ENCODE measurements at regions not wholly inside any gene's neighbourhood (a gene's known extent, or its start where the extent isn't known, plus 50 kb on each side); places are given as distances from the start of the nearest gene placed in this dataset.

DNA sequence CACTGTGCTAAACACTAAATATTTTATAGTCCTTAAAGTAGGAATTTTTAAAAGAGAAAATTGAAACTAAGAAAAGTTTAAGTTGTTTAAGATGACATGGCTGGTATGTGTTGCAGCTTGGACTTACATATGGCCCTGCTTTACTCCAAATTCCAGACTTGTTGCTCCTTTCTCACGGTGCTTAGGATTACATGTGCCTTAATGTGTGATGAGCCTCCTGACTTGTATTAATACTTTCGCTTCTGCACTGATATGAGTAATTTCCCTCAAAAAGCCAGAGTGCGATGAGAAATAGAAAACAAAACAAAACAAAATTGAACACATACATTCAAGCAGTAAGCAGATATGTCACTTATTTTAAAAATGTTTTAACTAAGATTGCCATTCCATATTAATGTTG, 250.2 kb downstream of the VGLL3 start:
- Mint-ChIP-seq H3K27ac (no peak overlapping the region), H3K4me3 (no peak overlapping the region)
- DNase-seq = no peak

GRCh38 chr3:86739244-86739643, 251.7 kb downstream of the VGLL3 start:
- Mint-ChIP-seq H3K4me3 (no peak overlapping the region), H3K27me3 (no peaks in the 10 kb centered on the region), H3K36me3 (no peaks in the 10 kb centered on the region), H3K27ac (no peak overlapping the region), H3K9me3 (peaks cover 0 to 7% (median 0%) of the 10 kb centered on the region in 9 donors), H3K4me1 (no peaks in the 10 kb centered on the region)
- POLR2A ChIA-PET = no interaction called here
- DNase-seq (no peak), ATAC-seq (no peak)

More for the DNA sequence above, 250.2 kb downstream of the VGLL3 start:
- POLR2A ChIA-PET = no interaction called here
- no peak for ATAC-seq
- Mint-ChIP-seq H3K4me1 (no peaks in the 10 kb centered on the region), H3K36me3 (no peaks in the 10 kb centered on the region), H3K27me3 (no peaks in the 10 kb centered on the region), H3K9me3 (peaks cover 0 to 11% (median 0%) of the 10 kb centered on the region in 9 donors)

DNA sequence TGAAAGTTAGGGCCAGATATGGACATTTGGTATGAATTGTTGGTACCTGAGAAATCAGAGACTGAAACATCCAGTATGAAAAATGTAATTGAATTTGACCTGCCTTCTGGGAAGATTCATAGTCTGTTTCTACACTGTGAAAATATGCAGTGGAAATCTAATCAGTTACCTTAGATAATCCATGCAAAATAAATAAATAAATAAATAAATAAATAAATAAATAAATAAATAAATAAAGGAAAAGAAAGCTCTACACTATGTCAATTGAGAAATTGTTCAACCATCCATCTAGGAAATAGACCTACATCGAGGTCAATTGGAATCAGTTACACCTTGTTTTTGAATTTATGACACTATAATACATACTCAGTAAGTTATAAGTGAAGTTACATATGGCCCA, 252.3 kb downstream of the VGLL3 start:
- H3K36me3 Mint-ChIP-seq = no peaks in the 10 kb centered on the region
- H3K27me3 Mint-ChIP-seq = no peaks in the 10 kb centered on the region
- ATAC-seq (no peak), DNase-seq (no peak)
- H3K4me3 Mint-ChIP-seq = no peak overlapping the region
- H3K27ac Mint-ChIP-seq = no peak overlapping the region
- POLR2A ChIA-PET = no interaction called here
- H3K9me3 Mint-ChIP-seq = peaks cover 0 to 8% (median 0%) of the 10 kb centered on the region in 9 donors
- no peaks in the 10 kb centered on the region for H3K4me1 Mint-ChIP-seq

DNA sequence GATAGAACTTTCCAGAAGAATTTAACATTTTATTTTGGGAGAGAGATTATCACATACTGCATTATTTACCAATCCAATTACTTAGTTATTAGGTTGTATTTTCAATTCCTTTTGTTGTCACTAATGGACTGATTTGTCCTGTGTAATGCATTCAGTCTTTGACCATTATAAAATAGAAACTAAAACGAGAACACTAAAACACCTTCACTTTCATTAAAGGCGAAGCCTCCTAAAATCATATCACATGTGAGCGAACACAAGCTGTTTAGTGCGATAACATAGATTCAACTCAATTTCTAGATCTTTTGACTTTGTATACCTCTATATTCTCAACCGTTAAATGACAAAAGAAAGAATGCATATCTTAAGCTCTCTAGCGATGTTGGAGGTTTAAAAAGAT, 253.4 kb downstream of the VGLL3 start:
- Mint-ChIP-seq H3K4me3 (no peak overlapping the region), H3K27ac (no peak overlapping the region), H3K4me1 (no peaks in the 10 kb centered on the region), H3K9me3 (peaks cover 0 to 10% (median 0%) of the 10 kb centered on the region in 9 donors), H3K36me3 (no peaks in the 10 kb centered on the region), H3K27me3 (no peaks in the 10 kb centered on the region)
- DNase-seq (no peak), ATAC-seq (no peak)
- POLR2A ChIA-PET = no interaction called here

DNA sequence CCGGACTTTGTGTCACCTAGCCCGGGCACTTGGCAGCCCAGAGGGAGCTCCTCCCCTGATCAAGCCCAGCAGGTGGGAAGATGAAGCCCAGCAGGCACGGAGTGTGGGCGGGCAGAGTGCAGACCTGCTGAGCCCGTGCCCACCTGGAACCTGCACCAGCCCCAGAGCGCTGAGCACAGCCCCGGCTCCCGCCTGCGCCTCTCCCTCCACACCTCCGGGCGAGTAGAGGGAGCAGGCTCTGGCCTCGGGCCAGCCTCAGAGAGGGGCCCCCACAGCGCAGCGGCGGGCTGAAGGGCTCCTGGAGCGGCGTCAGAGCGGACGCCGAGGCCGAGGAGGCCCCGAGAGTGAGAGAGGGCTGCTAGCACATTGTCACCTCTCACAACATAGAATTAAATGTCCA, 257.7 kb downstream of the VGLL3 start:
- Mint-ChIP-seq H3K9me3 (peaks cover 0 to 9% (median 6%) of the 10 kb centered on the region in 9 donors), H3K27ac (no peak overlapping the region), H3K4me1 (no peaks in the 10 kb centered on the region), H3K4me3 (no peak overlapping the region), H3K27me3 (no peaks in the 10 kb centered on the region), H3K36me3 (no peaks in the 10 kb centered on the region)
- POLR2A ChIA-PET = no interaction called here
- ATAC-seq (no peak), DNase-seq (no peak)

- Mint-ChIP-seq H3K27me3 (no peaks in the 10 kb centered on the region), H3K4me3 (no peak overlapping the region), H3K9me3 (peaks cover 0 to 13% (median 6%) of the 10 kb centered on the region in 9 donors), H3K4me1 (no peaks in the 10 kb centered on the region), H3K36me3 (no peaks in the 10 kb centered on the region), H3K27ac (no peak overlapping the region)
- ATAC-seq (no peak), DNase-seq (no peak)
- POLR2A ChIA-PET = no interaction called here
Measured at GRCh38 chr3:86731501-86731901, 259.4 kb downstream of the VGLL3 start.

- Mint-ChIP-seq H3K36me3 (no peaks in the 10 kb centered on the region), H3K27ac (no peak overlapping the region), H3K9me3 (peaks cover 0 to 18% (median 1%) of the 10 kb centered on the region in 9 donors), H3K4me3 (no peak overlapping the region), H3K4me1 (no peaks in the 10 kb centered on the region), H3K27me3 (no peaks in the 10 kb centered on the region)
- POLR2A ChIA-PET = no interaction called here
- ATAC-seq (no peak), DNase-seq (no peak)
Measured at GRCh38 chr3:86723433-86723832, 267.5 kb downstream of the VGLL3 start.

DNA sequence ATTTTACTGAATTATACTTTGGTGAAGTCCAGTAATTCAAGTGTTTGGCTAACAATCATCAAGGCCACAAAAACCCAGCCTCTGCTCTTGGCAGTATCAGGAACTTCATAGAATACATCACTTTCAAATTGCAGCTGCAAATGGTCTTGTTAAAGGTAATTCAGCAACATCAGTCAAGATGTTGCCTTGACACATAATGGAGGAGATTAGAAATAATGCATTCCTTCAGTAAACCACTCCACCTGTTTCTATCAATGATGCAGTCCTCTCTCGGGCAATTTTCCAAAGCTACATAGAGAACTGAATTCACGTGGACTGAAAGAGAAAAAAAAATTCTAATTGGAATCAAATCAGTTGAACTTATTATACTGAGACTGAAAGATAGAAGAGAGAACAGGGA, 279.3 kb downstream of the VGLL3 start:
- POLR2A ChIA-PET = no interaction called here
- H3K4me1 Mint-ChIP-seq = no peaks in the 10 kb centered on the region
- DNase-seq (no peak), ATAC-seq (no peak)
- H3K9me3 Mint-ChIP-seq = peaks cover 0 to 20% (median 6%) of the 10 kb centered on the region in 9 donors
- no peak overlapping the region for H3K4me3 Mint-ChIP-seq
- H3K27ac Mint-ChIP-seq = no peak overlapping the region
- H3K27me3 Mint-ChIP-seq = no peaks in the 10 kb centered on the region
- no peaks in the 10 kb centered on the region for H3K36me3 Mint-ChIP-seq

DNA sequence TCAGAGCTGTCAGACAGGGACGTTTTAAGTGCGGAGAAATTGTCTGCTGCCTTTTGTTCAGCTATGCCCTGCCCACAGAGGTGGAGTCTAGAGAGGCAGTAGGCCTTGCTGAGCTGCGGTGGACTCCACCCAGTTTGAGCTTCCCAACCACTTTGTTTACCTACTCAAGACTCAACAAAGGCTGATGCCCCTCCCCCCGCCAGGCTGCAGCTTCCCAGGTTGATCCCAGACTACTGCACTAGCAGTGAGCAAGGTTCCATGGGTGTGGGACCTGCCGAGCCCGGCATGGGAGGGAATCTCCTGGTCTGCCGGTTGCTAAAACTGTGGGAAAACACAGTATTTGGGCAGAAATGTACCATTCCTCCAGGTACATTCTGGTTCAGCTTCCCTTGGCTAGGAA, 282.1 kb downstream of the VGLL3 start:
- H3K36me3 Mint-ChIP-seq = no peaks in the 10 kb centered on the region
- H3K4me1 Mint-ChIP-seq = no peaks in the 10 kb centered on the region
- H3K4me3 Mint-ChIP-seq = no peak overlapping the region
- peaks cover 0 to 41% (median 9%) of the 10 kb centered on the region in 9 donors for H3K9me3 Mint-ChIP-seq
- POLR2A ChIA-PET = no interaction called here
- ATAC-seq = no peak
- DNase-seq = no peak
- no peaks in the 10 kb centered on the region for H3K27me3 Mint-ChIP-seq
- H3K27ac Mint-ChIP-seq = no peak overlapping the region

DNA sequence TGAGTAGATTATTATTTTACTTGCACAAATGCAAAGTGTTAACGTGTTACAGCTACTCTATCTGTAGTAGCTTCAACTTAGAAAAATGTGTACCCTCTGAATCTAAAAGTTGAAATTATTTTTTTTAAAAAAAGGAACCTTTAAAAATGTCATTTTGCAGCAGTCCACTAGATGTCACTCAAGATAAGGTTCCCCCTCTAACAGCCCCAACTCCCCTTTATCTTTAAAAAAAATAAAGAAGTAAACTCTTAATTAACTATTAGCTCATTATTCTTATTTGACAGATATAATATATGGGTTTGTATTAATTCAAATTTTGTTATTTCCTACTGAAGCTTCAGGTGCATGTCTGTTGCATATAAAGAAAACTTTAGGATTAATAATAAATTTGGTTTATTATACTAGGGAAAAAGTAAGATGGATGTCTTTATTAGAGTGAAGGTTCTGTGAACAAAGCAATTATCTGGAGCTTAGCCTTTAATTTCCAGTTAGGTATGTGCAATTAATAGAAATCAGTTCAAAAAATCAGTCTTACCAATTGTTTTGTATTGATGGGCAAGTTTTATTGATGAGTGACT, 288.5 kb downstream of the VGLL3 start:
- Mint-ChIP-seq H3K4me3 (no peak overlapping the region), H3K27me3 (no peaks in the 10 kb centered on the region), H3K9me3 (peaks cover 0 to 31% (median 7%) of the 10 kb centered on the region in 9 donors), H3K4me1 (no peaks in the 10 kb centered on the region), H3K27ac (no peak overlapping the region), H3K36me3 (no peaks in the 10 kb centered on the region)
- POLR2A ChIA-PET = no interaction called here
- DNase-seq (no peak), ATAC-seq (no peak)

- Mint-ChIP-seq H3K27ac (no peak overlapping the region), H3K27me3 (no peaks in the 10 kb centered on the region), H3K4me1 (no peaks in the 10 kb centered on the region), H3K36me3 (no peaks in the 10 kb centered on the region), H3K9me3 (peaks cover 0 to 11% (median 2%) of the 10 kb centered on the region in 9 donors), H3K4me3 (no peak overlapping the region)
- DNase-seq (no peak), ATAC-seq (no peak)
- POLR2A ChIA-PET = no interaction called here
Measured at GRCh38 chr3:86695752-86696151, 295.2 kb downstream of the VGLL3 start.

GRCh38 chr3:86673991-86674390, 317.0 kb downstream of the VGLL3 start:
- POLR2A ChIA-PET = no interaction called here
- no peak for ATAC-seq
- H3K4me3 Mint-ChIP-seq = no peak overlapping the region
- H3K27ac Mint-ChIP-seq = no peak overlapping the region
- no peaks in the 10 kb centered on the region for H3K4me1 Mint-ChIP-seq
- H3K9me3 Mint-ChIP-seq = peaks cover 9 to 28% (median 17%) of the 10 kb centered on the region in 9 donors
- H3K27me3 Mint-ChIP-seq = no peaks in the 10 kb centered on the region
- H3K36me3 Mint-ChIP-seq = no peaks in the 10 kb centered on the region
- no peak for DNase-seq

DNA sequence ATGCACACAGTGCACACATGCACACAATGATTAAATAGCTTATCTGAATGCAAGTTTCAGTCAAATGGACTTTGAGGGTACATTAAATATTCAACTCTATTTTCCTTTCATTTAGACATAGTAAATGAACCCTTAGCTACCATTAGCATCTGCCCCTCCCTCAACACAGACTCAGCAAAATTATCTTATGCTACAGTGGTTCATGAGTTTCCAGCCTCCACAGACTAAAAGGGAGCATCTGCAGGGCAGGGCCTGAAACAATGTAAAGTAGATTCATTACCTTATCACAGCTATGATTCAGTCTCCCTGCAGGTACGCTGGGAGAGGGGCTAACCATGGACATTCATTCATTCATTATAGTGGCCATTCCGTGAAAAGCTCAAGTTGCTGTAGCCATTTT, 329.1 kb downstream of the VGLL3 start:
- H3K27me3 Mint-ChIP-seq = no peaks in the 10 kb centered on the region
- no peak for ATAC-seq
- POLR2A ChIA-PET = no interaction called here
- H3K4me1 Mint-ChIP-seq = no peaks in the 10 kb centered on the region
- H3K27ac Mint-ChIP-seq = no peak overlapping the region
- H3K9me3 Mint-ChIP-seq = peaks cover 0 to 10% (median 0%) of the 10 kb centered on the region in 9 donors
- no peaks in the 10 kb centered on the region for H3K36me3 Mint-ChIP-seq
- no peak for DNase-seq
- no peak overlapping the region for H3K4me3 Mint-ChIP-seq

- Mint-ChIP-seq H3K4me1 (no peaks in the 10 kb centered on the region), H3K9me3 (peaks cover 0 to 10% (median 0%) of the 10 kb centered on the region in 9 donors), H3K36me3 (no peaks in the 10 kb centered on the region), H3K27ac (no peak overlapping the region), H3K4me3 (no peak overlapping the region), H3K27me3 (no peaks in the 10 kb centered on the region)
- POLR2A ChIA-PET = no interaction called here
- ATAC-seq = no peak
- DNase-seq = no peak
Measured at GRCh38 chr3:86658876-86659275, 332.1 kb downstream of the VGLL3 start.
